ENCODE measurements at regions not wholly inside any gene's neighbourhood (a gene's known extent, or its start where the extent isn't known, plus 50 kb on each side); places are given as distances from the start of the nearest gene placed in this dataset.

DNA sequence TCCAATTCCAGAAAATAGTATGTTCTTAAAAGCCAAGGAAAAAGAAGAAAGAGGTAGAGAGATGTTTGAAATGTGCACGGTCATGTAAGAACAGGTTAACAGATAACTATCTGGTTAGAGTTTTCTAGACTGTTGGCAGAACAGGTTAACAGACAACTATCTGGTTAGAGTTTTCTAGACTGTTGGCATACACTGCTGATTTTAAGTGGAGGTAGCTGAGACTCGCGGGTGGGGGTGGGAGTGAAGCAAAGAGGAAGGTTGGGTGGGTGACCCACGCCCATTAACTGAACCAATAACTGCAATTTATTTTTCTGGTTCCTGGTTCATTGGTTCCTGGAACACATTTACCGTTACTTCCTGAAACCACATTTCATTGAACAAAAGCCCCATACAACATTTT, 157.5 kb downstream of the ELOVL4 start:
- TF ChIP-seq, protein P1, sequence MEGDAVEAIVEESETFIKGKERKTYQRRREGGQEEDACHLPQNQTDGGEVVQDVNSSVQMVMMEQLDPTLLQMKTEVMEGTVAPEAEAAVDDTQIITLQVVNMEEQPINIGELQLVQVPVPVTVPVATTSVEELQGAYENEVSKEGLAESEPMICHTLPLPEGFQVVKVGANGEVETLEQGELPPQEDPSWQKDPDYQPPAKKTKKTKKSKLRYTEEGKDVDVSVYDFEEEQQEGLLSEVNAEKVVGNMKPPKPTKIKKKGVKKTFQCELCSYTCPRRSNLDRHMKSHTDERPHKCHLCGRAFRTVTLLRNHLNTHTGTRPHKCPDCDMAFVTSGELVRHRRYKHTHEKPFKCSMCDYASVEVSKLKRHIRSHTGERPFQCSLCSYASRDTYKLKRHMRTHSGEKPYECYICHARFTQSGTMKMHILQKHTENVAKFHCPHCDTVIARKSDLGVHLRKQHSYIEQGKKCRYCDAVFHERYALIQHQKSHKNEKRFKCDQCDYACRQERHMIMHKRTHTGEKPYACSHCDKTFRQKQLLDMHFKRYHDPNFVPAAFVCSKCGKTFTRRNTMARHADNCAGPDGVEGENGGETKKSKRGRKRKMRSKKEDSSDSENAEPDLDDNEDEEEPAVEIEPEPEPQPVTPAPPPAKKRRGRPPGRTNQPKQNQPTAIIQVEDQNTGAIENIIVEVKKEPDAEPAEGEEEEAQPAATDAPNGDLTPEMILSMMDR (IDR thresholded peaks at IDR 0.05), result no peak
- no peak for TF ChIP-seq POLR2A (IDR thresholded peaks at IDR 0.05; ENCODE audit: low read depth)
- no peak for TF ChIP-seq POLR2AphosphoS5 (IDR thresholded peaks at IDR 0.05)
- no peak for TF ChIP-seq EP300 (IDR thresholded peaks at IDR 0.05)
